WTC11 (cell line): ENCODE measurements at regions not wholly inside any gene's neighbourhood (a gene's known extent, or its start where the extent isn't known, plus 50 kb on each side); places are given as distances from the start of the nearest gene placed in this dataset.

Experiments used
- ATAC-seq: fragments of 200-7000 bp; cut with Tn5 transposase; 2 replicates; pipeline ENCODE4 v1.10.0; 2021; ENCODE audit warnings: mild to moderate bottlenecking, moderate library complexity
- CTCF ChIA-PET: fragments of 300-600 bp; sonication (Branson Sonifier 250); formaldehyde crosslinking; loops from one replicate; lab custom pipeline; 2021; ENCODE audit warnings: antibody characterized with exemption; lab: Charles Lee
- POLR2A ChIA-PET: fragments of 350-600 bp; sonication (Branson Sonifier 250); formaldehyde crosslinking; loops from one replicate; lab custom pipeline; 2021; ENCODE audit warnings: antibody characterized with exemption; lab: Charles Lee
- DNase-seq: peaks from one replicate; pipeline ENCODE4 v3.0.0; 2021; ENCODE audit warnings: low spot score
- H3K27ac Mint-ChIP-seq: 2 replicates; pipeline ENCODE4 v1.8.0; 2021; ENCODE audit warnings: mixed read lengths
- H3K27me3 Mint-ChIP-seq: 2 replicates; pipeline ENCODE4 v1.8.0; 2021; ENCODE audit warnings: low read depth, mild to moderate bottlenecking, moderate library complexity, mixed read lengths
- H3K36me3 Mint-ChIP-seq: 2 replicates; pipeline ENCODE4 v1.8.0; 2021; ENCODE audit warnings: mixed read lengths
- H3K4me1 Mint-ChIP-seq: 2 replicates; pipeline ENCODE4 v1.8.0; 2022; ENCODE audit warnings: mixed read lengths
- H3K4me3 Mint-ChIP-seq: 2 replicates; pipeline ENCODE4 v1.8.0; 2021; ENCODE audit warnings: mild to moderate bottlenecking, moderate library complexity, mixed read lengths
- H3K9me3 Mint-ChIP-seq: 2 replicates; pipeline ENCODE4 v1.8.0; 2021; ENCODE audit warnings: mixed read lengths
- CREM ChIP-seq: sonication (generic); formaldehyde crosslinking; IDR thresholded peaks from 2 replicates; pipeline ENCODE4 v1.8.1; 2022; ENCODE audit warnings: mild to moderate bottlenecking, missing genetic modification reagents, moderate library complexity
- FOXJ3 ChIP-seq: sonication (generic); formaldehyde crosslinking; IDR thresholded peaks from 2 replicates; pipeline ENCODE4 v1.9.0; 2021; ENCODE audit warnings: missing genetic modification reagents, mild to moderate bottlenecking, borderline replicate concordance
- GABPB1 ChIP-seq: sonication (generic); formaldehyde crosslinking; IDR thresholded peaks from 2 replicates; pipeline ENCODE4 v1.8.1; 2023; ENCODE audit warnings: mild to moderate bottlenecking, missing genetic modification reagents
- GRHL2 ChIP-seq: fragments of 250-450 bp; sonication (Bioruptor Pico); IDR thresholded peaks from 2 replicates; pipeline ENCODE4 v1.8.0; 2022; ENCODE audit warnings: mild to moderate bottlenecking, moderate library complexity; ENCODE audit not compliant: insufficient replicate concordance, severe bottlenecking
- JAZF1 ChIP-seq: fragments of 250-450 bp; sonication (Bioruptor Pico); IDR thresholded peaks from 2 replicates; pipeline ENCODE4 v1.9.0; 2021; ENCODE audit warnings: moderate library complexity, mild to moderate bottlenecking, inconsistent platforms
- NR2C2 ChIP-seq: sonication (generic); formaldehyde crosslinking; IDR thresholded peaks from 2 replicates; pipeline ENCODE4 v1.8.0; 2022; ENCODE audit warnings: mild to moderate bottlenecking, missing genetic modification reagents
- RELA ChIP-seq: sonication (generic); formaldehyde crosslinking; IDR thresholded peaks from 2 replicates; pipeline ENCODE4 v1.8.1; 2022; ENCODE audit warnings: missing genetic modification reagents, mild to moderate bottlenecking, borderline replicate concordance
- RORB ChIP-seq: fragments of 250-450 bp; sonication (Bioruptor Pico); IDR thresholded peaks from 2 replicates; pipeline ENCODE4 v1.9.0; 2021; ENCODE audit warnings: mild to moderate bottlenecking
- SP1 ChIP-seq: sonication (generic); formaldehyde crosslinking; conservative IDR thresholded peaks from 2 replicates; pipeline ENCODE4 v1.8.1; 2022; ENCODE audit warnings: missing genetic modification reagents
- TCF7 ChIP-seq: sonication (generic); formaldehyde crosslinking; IDR thresholded peaks from 2 replicates; pipeline ENCODE4 v1.8.0; 2022; ENCODE audit warnings: mild to moderate bottlenecking, low read depth, missing genetic modification reagents, moderate library complexity
- ZNF423 ChIP-seq: fragments of 250-450 bp; sonication (Bioruptor Pico); IDR thresholded peaks from 2 replicates; pipeline ENCODE4 v2.1.2; 2022; ENCODE audit warnings: mild to moderate bottlenecking, moderate library complexity
- TF ChIP-seq, protein P1 (sequence below): sonication (generic); formaldehyde crosslinking; IDR thresholded peaks from 2 replicates; pipeline ENCODE4 v1.8.1; 2022; ENCODE audit warnings: low read depth, mild to moderate bottlenecking, moderate library complexity, missing genetic modification reagents, borderline replicate concordance
- TF ChIP-seq, protein P2 (sequence below): sonication (generic); formaldehyde crosslinking; IDR thresholded peaks from 2 replicates; pipeline ENCODE4 v1.8.1; 2023; ENCODE audit warnings: mild to moderate bottlenecking, moderate library complexity, missing genetic modification reagents
- TF ChIP-seq, protein P3 (sequence below): sonication (generic); formaldehyde crosslinking; IDR thresholded peaks from 2 replicates; pipeline ENCODE4 v1.8.0; 2022; ENCODE audit warnings: mild to moderate bottlenecking, missing genetic modification reagents
- TF ChIP-seq, protein P4 (sequence below): sonication (generic); formaldehyde crosslinking; IDR thresholded peaks from 2 replicates; pipeline ENCODE4 v1.8.1; 2022; ENCODE audit warnings: mild to moderate bottlenecking, moderate library complexity, missing genetic modification reagents
- TF ChIP-seq, protein P5 (sequence below): sonication (generic); formaldehyde crosslinking; conservative IDR thresholded peaks from 2 replicates; pipeline ENCODE4 v1.8.1; 2023; ENCODE audit warnings: mild to moderate bottlenecking, low read depth, missing genetic modification reagents, moderate library complexity

DNA sequence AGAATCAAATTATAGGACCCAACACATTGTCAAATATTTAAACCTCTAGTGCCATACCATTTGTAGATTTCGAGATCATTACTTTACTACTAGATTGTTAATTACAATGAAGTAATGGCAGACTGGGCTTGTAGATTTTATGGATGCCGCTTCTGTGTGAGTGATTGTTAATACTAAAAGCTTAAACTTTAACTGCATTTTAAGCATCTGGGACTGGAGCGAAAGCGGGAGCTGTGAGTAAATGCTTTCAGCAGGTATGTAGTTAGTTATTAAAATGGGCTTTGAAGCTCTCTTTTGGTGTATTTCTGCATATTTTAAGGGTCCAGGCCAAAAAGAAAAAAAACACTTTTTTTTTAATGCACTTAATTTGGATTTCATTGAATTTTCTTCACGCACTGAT, 519.3 kb downstream of the MED13L start:
- POLR2A ChIA-PET = no interaction called here
- Mint-ChIP-seq H3K27ac (no peak overlapping the region), H3K27me3 (no peaks in the 10 kb centered on the region), H3K4me3 (no peak overlapping the region), H3K4me1 (peaks cover 12% of the 10 kb centered on the region)
- TF ChIP-seq RELA (CRISPR knock-in tag) (no peak), SP1 (CRISPR knock-in tag) (no peak), NR2C2 (no peak), ZNF423 (no peak), FOXJ3 (CRISPR knock-in tag) (no peak)
- TF ChIP-seq, protein P1, sequence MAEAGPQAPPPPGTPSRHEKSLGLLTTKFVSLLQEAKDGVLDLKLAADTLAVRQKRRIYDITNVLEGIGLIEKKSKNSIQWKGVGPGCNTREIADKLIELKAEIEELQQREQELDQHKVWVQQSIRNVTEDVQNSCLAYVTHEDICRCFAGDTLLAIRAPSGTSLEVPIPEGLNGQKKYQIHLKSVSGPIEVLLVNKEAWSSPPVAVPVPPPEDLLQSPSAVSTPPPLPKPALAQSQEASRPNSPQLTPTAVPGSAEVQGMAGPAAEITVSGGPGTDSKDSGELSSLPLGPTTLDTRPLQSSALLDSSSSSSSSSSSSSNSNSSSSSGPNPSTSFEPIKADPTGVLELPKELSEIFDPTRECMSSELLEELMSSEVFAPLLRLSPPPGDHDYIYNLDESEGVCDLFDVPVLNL = no peak
- TF ChIP-seq, protein P2, sequence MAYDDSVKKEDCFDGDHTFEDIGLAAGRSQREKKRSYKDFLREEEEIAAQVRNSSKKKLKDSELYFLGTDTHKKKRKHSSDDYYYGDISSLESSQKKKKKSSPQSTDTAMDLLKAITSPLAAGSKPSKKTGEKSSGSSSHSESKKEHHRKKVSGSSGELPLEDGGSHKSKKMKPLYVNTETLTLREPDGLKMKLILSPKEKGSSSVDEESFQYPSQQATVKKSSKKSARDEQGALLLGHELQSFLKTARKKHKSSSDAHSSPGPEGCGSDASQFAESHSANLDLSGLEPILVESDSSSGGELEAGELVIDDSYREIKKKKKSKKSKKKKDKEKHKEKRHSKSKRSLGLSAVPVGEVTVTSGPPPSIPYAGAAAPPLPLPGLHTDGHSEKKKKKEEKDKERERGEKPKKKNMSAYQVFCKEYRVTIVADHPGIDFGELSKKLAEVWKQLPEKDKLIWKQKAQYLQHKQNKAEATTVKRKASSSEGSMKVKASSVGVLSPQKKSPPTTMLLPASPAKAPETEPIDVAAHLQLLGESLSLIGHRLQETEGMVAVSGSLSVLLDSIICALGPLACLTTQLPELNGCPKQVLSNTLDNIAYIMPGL (CRISPR knock-in tag) = no peak
- TF ChIP-seq, protein P3, sequence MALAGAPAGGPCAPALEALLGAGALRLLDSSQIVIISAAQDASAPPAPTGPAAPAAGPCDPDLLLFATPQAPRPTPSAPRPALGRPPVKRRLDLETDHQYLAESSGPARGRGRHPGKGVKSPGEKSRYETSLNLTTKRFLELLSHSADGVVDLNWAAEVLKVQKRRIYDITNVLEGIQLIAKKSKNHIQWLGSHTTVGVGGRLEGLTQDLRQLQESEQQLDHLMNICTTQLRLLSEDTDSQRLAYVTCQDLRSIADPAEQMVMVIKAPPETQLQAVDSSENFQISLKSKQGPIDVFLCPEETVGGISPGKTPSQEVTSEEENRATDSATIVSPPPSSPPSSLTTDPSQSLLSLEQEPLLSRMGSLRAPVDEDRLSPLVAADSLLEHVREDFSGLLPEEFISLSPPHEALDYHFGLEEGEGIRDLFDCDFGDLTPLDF (CRISPR knock-in tag) = no peak
- TF ChIP-seq, all 79 proteins: peak for 0
- CTCF ChIA-PET = interaction anchor here (0.6 kb wide), 3 partner anchors 320 to 1121 kb away, joined by 3 to 4 read pairs (median 3); no protein-coding TSS in a partner anchor
- no peak for ATAC-seq
- no peaks in the 10 kb centered on the region for H3K36me3 Mint-ChIP-seq
- DNase-seq = no peak
- no peaks in the 10 kb centered on the region for H3K9me3 Mint-ChIP-seq

DNA sequence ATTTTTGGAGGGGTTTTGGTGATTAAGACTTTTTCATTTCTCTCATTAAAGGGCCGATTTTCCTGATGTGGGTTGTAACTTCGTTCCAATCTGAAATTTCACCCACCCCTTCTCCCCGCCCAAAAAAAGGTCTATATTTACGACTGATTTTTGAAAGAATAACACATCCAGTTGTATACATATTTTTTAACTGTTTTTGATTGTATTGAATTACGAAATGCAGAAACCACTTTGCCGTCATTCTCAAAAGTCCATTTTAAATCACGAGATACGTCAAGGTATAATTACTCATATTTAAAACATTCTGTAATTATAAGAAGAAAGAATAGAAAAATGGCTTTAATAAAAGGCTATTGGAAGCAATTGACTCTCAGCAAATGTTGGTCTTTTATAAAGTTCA, 520.7 kb downstream of the MED13L start:
- Mint-ChIP-seq H3K4me3 (no peak overlapping the region), H3K9me3 (no peaks in the 10 kb centered on the region), H3K4me1 (peaks cover 12% of the 10 kb centered on the region), H3K36me3 (no peaks in the 10 kb centered on the region), H3K27me3 (no peaks in the 10 kb centered on the region), H3K27ac (no peak overlapping the region)
- CTCF ChIA-PET = no interaction called here
- POLR2A ChIA-PET = no interaction called here
- ATAC-seq (no peak), DNase-seq (no peak)
- no peak for TF ChIP-seq GABPB1
- TF ChIP-seq, protein P4, sequence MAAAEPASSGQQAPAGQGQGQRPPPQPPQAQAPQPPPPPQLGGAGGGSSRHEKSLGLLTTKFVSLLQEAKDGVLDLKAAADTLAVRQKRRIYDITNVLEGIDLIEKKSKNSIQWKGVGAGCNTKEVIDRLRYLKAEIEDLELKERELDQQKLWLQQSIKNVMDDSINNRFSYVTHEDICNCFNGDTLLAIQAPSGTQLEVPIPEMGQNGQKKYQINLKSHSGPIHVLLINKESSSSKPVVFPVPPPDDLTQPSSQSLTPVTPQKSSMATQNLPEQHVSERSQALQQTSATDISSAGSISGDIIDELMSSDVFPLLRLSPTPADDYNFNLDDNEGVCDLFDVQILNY (CRISPR knock-in tag) = no peak
- no peak for TF ChIP-seq NR2C2
- no peak for TF ChIP-seq GRHL2 (CRISPR knock-in tag)
- no peak for TF ChIP-seq JAZF1 (CRISPR knock-in tag)
- TF ChIP-seq, protein P2 (CRISPR knock-in tag) = no peak
- TF ChIP-seq CREM (CRISPR knock-in tag) = no peak
- no peak for TF ChIP-seq RORB (CRISPR knock-in tag)
- no peak for TF ChIP-seq TCF7 (CRISPR knock-in tag)
- TF ChIP-seq, protein P5, sequence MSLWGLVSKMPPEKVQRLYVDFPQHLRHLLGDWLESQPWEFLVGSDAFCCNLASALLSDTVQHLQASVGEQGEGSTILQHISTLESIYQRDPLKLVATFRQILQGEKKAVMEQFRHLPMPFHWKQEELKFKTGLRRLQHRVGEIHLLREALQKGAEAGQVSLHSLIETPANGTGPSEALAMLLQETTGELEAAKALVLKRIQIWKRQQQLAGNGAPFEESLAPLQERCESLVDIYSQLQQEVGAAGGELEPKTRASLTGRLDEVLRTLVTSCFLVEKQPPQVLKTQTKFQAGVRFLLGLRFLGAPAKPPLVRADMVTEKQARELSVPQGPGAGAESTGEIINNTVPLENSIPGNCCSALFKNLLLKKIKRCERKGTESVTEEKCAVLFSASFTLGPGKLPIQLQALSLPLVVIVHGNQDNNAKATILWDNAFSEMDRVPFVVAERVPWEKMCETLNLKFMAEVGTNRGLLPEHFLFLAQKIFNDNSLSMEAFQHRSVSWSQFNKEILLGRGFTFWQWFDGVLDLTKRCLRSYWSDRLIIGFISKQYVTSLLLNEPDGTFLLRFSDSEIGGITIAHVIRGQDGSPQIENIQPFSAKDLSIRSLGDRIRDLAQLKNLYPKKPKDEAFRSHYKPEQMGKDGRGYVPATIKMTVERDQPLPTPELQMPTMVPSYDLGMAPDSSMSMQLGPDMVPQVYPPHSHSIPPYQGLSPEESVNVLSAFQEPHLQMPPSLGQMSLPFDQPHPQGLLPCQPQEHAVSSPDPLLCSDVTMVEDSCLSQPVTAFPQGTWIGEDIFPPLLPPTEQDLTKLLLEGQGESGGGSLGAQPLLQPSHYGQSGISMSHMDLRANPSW = no peak
- TF ChIP-seq FOXJ3 (CRISPR knock-in tag) = no peak
